GM19395 (cell line): ENCODE measurements at regions not wholly inside any gene's neighbourhood (a gene's known extent, or its start where the extent isn't known, plus 50 kb on each side); places are given as distances from the start of the nearest gene placed in this dataset.
"Not testable (repeated sequence)": the region's sequence is repeated elsewhere in the genome, so short reads cannot be mapped to it uniquely, and the experiment has no call there.

ENCODE experiments used
- ATAC-seq: cut with Tn5 transposase; IDR thresholded peaks from one replicate; pipeline ENCODE4 v1.9.1; 2021; ENCODE audit warnings: mild to moderate bottlenecking, moderate library complexity; ENCODE audit not compliant: unreplicated experiment

DNA sequence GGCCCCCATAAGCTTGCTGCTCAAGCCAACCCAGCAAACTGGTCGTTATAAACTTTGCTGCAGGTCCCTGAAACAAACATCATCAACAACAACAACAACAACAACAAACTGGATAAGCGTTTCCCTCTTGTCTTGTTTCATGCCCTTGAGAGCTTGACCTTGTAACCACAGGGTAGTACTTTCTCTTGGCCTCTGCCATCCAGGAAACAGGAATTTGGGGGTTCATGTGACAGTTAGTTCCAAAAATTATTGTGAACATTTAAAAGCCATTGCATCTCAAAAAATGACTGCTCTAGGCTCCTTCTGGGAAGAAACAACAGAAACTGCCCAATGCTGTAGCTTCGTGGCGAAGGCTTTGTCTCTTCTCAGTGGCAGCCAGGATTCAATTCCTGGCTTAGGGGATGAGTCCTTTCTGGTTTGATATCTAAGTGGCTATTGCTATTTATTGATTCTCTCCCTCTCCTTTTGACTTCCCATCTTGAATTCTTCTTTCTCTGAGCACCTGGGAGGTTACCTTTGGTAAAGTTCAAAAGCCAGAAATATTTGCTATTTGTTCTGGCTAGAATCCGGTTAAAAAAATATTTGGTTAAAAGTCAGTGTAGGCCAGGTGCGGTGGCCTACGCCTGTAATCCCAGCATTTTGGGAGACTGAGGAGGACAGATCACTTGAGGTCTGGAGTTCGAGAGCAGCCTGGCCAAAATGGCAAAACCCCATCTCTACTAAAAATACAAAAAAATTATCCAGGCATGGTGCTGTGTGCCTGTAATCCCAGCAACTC, 52.0 kb upstream of the CPM start:
- ATAC-seq, result no peak

DNA sequence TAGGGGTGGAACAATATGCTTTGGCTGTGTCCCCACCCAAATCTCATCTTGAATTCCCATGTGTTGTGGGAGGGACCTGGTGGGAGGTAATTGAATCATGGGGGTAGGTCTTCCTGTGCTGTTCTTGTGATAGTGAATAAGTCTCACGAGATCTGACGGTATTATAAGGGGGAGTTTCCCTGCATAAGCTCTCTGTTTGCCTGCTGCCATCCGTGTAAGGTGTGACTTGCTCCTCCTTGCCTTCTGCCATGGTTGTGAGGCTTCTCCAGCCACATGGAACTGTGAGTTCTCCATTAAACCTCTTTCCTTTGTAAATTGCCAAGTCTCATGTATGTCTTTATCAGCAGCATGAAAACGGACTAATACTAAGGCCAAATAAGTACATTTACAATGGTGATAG, 64.6 kb upstream of the CPM start:
- ATAC-seq, result not testable (repeated sequence)

DNA sequence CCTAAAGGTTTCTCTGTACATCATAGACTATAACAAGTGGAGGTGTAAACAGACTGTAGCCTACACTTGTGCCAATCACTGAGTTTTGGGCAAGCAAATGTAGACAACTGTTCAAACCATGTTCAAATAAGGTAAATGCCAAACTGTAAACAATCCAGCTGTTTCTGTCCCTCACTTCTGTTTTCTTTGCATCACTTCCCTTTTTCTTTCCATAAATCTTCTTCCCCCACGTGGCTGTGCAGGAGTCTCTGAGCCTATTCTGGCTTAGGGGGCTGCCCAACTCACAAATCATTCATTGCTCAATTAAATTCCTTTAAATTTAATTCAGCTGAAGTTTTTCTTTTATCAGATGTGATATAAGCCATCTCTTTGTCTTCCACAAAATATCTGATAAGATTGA, 65.1 kb upstream of the CPM start:
- no peak for ATAC-seq

DNA sequence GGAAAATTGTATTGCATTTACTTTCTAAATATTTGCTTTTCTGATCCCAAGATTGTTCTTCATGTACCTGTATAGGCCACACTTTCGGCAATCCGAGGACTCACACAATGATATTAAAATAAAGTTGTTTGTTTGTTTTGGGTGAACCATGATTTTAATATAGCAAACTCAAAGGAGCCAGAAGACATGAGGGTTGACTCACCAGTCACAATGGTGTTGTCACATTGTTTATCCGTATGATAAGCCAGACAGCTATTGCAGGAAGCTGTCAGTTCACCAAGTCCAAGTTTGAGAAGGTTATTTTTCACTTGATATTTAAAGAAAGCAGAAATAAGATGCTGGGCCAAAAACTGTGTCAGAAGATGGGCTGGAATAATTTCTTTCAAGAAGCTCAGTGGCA, 67.1 kb upstream of the CPM start:
- no peak for ATAC-seq

DNA sequence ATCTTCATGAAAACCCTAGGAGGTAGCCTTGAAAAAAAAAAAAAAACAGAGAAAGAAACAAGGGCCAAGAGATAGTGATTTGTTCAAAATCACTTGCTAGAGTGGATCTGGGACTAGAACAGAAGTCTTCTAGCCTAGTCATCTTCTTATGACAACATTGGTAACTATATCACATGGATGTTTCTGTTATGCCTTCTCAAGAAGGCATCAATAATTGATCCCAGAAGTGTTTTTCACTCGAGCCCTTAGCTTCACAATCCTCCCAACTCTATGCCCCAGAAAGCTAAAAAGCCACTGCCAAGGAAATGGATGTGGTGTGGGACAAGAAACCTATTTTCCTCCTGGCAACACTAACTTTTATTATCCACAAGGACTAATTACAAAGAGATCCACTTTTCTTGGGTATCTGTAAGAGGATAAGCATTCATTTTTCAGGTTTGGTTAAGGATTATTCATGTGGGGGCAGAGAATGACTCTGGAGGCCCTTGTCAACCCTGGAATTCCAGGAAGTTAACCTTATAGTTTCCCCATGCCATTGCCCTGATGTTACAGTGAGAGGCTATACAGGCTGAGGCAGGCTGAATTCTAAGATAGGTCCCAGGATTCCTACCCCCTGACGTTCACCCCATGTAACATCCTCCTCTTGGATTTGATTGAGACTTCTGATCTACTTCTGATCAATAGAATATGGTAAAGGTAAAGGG, 67.7 kb upstream of the CPM start:
- ATAC-seq, result no peak

GRCh38 chr12:69001251-69001650, 68.3 kb upstream of the CPM start:
- ATAC-seq, result no peak

DNA sequence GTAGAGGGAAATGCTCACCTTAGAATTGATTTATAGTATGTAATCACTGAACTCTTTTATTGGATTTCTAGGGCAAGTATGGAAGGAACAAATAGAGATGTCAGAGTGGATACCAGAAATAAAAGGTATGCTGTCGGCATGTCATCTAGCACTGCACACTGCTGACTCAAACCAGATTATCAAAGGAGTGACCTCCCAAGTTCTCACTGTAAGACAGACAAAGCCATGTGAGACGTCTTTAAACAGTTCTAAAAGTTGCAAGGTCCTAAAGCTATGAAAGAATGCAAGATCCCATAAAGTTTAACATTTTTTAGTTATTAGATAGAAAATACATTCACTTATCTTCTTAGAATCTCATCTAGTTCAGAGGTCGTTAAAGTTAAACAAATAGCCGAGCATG, 70.0 kb upstream of the CPM start:
- ATAC-seq, result no peak

DNA sequence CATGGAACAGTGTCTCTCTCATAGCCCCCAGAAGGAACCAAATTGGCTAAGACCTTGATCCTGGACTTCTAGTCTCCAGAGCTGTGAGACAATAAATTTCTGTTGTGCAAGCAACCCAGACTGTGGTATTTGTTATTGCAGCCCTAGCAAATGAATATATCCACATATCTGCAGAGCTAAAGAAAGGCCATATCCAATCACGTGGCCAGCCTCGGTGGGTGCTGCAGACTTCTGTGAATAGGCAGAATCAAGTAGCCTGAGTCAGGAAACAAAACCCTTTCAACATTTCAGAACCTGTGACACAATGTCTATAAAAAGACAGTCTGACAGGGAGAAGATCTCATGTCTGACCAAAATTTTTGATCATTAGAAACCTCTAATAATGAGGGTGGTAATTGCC, 71.0 kb upstream of the CPM start:
- no peak for ATAC-seq

GRCh38 chr12:69007101-69007854, 74.3 kb upstream of the CPM start:
- ATAC-seq, result no peak

GRCh38 chr12:69007855-69008351, 74.9 kb upstream of the CPM start:
- ATAC-seq, result no peak

DNA sequence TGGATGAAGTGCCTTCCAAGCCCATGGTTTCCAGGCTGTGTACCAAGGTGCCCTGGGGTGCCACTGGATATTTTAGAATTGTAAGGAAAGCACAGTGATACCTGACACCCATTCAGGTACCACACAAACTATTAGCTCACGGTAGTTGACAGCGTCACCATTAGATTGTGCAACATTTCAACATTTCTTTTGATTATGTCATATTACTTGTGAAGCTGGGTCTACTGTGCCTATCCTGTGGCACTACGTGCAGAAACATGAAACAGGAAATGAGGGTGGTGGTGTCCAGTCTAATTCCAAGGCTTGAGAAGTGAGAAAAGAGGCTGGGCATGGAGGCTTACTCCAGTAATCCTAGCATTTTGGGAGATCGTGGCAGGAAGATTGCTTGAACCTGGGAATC, 75.5 kb upstream of the CPM start:
- no peak for ATAC-seq

GRCh38 chr12:69014047-69014446, 81.1 kb upstream of the CPM start:
- no peak for ATAC-seq

GRCh38 chr12:69015017-69015416, 82.0 kb upstream of the CPM start:
- no peak for ATAC-seq

- ATAC-seq, result no peak
These were observed 82.9 kb upstream of the CPM start for GRCh38 chr12:69015831-69016230.

GRCh38 chr12:69019082-69019481, 86.1 kb upstream of the CPM start:
- no peak for ATAC-seq

- no peak for ATAC-seq
These were observed 86.9 kb upstream of the CPM start for GRCh38 chr12:69019910-69020309.

DNA sequence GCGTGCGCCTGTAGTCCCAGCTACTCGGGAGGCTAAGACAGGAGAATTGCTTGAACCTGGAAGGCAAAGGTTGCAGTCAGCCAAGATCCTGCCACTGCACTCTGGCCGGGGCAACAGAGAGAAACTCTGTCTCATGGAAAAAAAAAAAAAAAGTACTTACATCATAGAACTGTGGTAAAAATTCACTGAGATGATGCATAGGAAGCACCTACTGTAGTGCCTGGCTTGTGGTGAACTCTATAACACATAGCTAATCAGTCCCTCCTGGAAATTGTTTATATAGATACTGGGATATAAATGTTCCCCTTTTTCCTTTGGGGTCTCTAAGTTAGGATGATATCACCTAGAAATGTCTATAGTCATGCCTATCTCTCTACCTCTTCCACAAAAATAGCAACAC, 89.7 kb upstream of the CPM start:
- no peak for ATAC-seq

GRCh38 chr12:69023840-69024239, 90.9 kb upstream of the CPM start:
- no peak for ATAC-seq

GRCh38 chr12:69024413-69024812, 91.4 kb upstream of the CPM start:
- no peak for ATAC-seq

DNA sequence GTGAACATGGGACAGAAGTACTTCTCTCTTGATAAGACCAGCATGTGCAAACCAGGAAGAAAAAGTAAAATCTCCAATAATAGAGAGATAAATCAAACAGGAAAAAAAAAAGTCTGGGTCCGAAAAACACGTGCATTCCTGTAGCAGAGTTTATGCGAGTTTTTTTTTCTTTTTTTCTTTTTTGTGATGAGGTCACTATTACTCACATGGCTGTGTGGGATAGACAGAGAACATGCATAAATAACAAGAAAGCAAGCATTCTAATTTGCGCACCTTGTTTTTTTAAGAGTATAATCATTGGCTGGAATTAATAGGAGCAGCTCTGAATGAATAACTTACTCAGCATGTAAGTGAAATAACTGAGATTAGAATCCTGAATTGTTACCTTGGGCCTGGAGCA, 91.9 kb upstream of the CPM start:
- no peak for ATAC-seq

- no peak for ATAC-seq
These were observed 93.4 kb upstream of the CPM start for GRCh38 chr12:69026336-69026735.

- no peak for ATAC-seq
These were observed 94.5 kb upstream of the CPM start for GRCh38 chr12:69027411-69027881.
